RWPE2 (cell line): ENCODE measurements at regions not wholly inside any gene's neighbourhood (a gene's known extent, or its start where the extent isn't known, plus 50 kb on each side); places are given as distances from the start of the nearest gene placed in this dataset.
"Not testable (repeated sequence)": the region's sequence is repeated elsewhere in the genome, so short reads cannot be mapped to it uniquely, and the experiment has no call there.

Experiments
- ATAC-seq: fragments of 200-7000 bp; cut with Tn5 transposase; 3 replicates; pipeline ENCODE4 v1.9.1; 2021; ENCODE audit warnings: low read depth
- DNase-seq: peaks from one replicate; pipeline ENCODE4 v3.0.0-alpha.2; 2020; ENCODE audit warnings: low spot score
- H3K27ac ChIP-seq: fragments of 450-650 bp; 2 replicates; pipeline ENCODE4 v1.5.1; 2017; ENCODE audit warnings: mild to moderate bottlenecking; ENCODE audit not compliant: poor library complexity, severe bottlenecking
- H3K27me3 ChIP-seq: fragments of 250-450 bp; sonication (Bioruptor Pico); 2 replicates; pipeline ENCODE4 v1.5.1; 2021; ENCODE audit warnings: mild to moderate bottlenecking, moderate library complexity; ENCODE audit not compliant: insufficient read depth, poor library complexity, severe bottlenecking
- H3K36me3 ChIP-seq: fragments of 250-450 bp; sonication (Bioruptor Pico); 2 replicates; pipeline ENCODE4 v1.5.1; 2020; ENCODE audit warnings: low read depth, mild to moderate bottlenecking, moderate library complexity
- H3K4me1 ChIP-seq: fragments of 250-450 bp; sonication (Bioruptor Pico); 2 replicates; pipeline ENCODE4 v1.5.1; 2021; ENCODE audit warnings: mild to moderate bottlenecking, moderate library complexity; ENCODE audit not compliant: insufficient read depth, poor library complexity, severe bottlenecking
- H3K4me3 ChIP-seq: fragments of 250-450 bp; sonication (Bioruptor Pico); 2 replicates; pipeline ENCODE4 v1.5.1; 2021; ENCODE audit warnings: mild to moderate bottlenecking, moderate library complexity; ENCODE audit not compliant: severe bottlenecking
- H3K9me3 ChIP-seq: fragments of 250-450 bp; sonication (Bioruptor Pico); 2 replicates; pipeline ENCODE4 v1.5.1; 2021; ENCODE audit warnings: mild to moderate bottlenecking, moderate library complexity; ENCODE audit not compliant: severe bottlenecking
- CTCF ChIP-seq: fragments of 450-650 bp; IDR thresholded peaks from one replicate; pipeline ENCODE4 v1.5.1; 2017; ENCODE audit warnings: mild to moderate bottlenecking, moderate library complexity; ENCODE audit not compliant: poor library complexity, severe bottlenecking

DNA sequence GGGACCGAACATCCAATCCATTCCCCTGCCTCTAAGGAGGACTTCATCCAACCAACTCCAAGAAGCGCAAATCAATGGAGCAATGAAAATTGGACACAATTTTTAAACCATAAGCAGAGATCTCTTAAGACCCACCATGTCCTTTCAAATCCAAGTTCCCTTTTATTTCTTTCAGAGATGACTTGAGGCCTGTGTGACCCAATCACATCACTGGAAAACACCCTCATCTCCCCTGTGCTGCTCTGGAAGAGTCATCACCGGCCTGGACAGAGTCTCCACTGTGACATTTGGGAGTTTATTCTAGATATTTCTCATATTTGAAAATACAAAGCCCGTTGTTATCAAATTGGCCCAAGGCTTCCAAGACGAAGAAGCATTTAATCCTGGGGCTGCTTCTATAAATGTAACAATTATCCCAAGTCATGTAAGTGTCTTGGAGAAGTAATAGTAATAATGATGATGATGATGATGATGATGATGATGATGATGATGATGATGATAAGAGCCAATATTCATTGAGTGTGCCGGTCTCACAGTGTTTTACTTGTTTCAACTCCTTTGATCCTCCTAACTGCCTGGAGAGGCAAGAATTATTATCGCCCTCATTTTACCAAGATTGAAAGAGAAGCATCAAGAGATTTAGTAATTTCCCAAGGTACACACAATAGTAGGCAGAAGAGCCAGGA is 72.1 kb downstream of the COPRS start:
- no peak overlapping the region for H3K4me3 ChIP-seq
- H3K4me1 ChIP-seq: peaks cover 20% of the 10 kb centered on the region
- no peaks in the 10 kb centered on the region for H3K36me3 ChIP-seq
- no peaks in the 10 kb centered on the region for H3K9me3 ChIP-seq
- no peak for DNase-seq
- no peak for ATAC-seq
- H3K27ac ChIP-seq: peak overlapping the region; percentile 78
- no peak for TF ChIP-seq CTCF
- no peaks in the 10 kb centered on the region for H3K27me3 ChIP-seq

DNA sequence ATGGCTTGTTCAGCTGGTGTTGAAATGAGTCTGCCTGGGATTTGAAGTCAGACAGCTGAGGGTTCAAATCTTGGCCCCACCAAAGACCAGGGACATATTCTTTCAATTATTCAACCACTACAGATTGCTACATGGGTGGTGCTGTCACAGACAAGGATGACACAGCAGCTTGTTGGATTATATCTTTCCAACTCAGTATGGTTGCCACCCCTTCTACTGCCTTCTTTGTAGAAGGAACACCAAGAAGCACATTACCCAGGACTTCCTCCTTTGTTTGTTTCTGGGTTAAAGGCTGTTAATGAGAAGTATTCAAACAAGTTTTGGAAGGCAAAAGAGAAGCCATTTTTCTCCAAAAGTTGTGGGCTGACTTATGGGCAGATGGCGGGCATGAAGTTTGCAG is 78.6 kb downstream of the COPRS start:
- DNase-seq (no peak), ATAC-seq (no peak)
- H3K36me3 ChIP-seq: no peaks in the 10 kb centered on the region
- TF ChIP-seq CTCF: no peak
- H3K4me3 ChIP-seq: no peak overlapping the region
- H3K4me1 ChIP-seq: no peaks in the 10 kb centered on the region
- no peaks in the 10 kb centered on the region for H3K27me3 ChIP-seq
- H3K27ac ChIP-seq: no peak overlapping the region
- H3K9me3 ChIP-seq: no peaks in the 10 kb centered on the region

- H3K27ac ChIP-seq: no peak overlapping the region
- H3K9me3 ChIP-seq: no peaks in the 10 kb centered on the region
- no peak for TF ChIP-seq CTCF
- no peak overlapping the region for H3K4me3 ChIP-seq
- H3K4me1 ChIP-seq: no peaks in the 10 kb centered on the region
- no peaks in the 10 kb centered on the region for H3K27me3 ChIP-seq
- ATAC-seq: no peak
- no peaks in the 10 kb centered on the region for H3K36me3 ChIP-seq
- no peak for DNase-seq
Observed at GRCh38 chr17:31778523-31778922, 80.5 kb downstream of the COPRS start.

DNA sequence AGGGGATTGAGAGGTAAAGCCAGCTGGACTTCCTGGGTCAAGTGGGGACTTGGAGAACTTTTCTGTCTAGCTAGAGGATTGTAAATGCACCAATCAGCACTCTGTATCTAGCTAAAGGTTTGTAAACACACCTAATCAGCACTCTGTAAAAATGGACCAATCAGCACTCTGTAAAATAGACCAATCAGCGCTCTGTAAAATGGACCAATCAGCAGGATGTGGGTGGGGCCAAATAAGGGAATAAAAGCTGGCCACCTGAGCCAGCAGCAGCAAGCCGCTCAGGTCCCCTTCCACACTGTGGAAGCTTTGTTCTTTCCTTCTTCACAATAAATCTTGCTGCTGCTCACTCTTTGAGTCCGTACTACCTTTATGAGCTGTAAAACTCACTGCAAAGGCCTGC is 87.7 kb downstream of the COPRS start:
- H3K4me3 ChIP-seq, H3K36me3 ChIP-seq, H3K27me3 ChIP-seq, H3K27ac ChIP-seq, ATAC-seq, DNase-seq, H3K9me3 ChIP-seq, H3K4me1 ChIP-seq: not testable (repeated sequence)

GRCh38 chr17:31770501-31770900 is 88.5 kb downstream of the COPRS start:
- not testable (repeated sequence) for ATAC-seq, H3K27me3 ChIP-seq, H3K4me1 ChIP-seq, H3K4me3 ChIP-seq, H3K36me3 ChIP-seq, H3K27ac ChIP-seq, DNase-seq, H3K9me3 ChIP-seq

GRCh38 chr17:31761836-31762510 is 97.1 kb downstream of the COPRS start:
- not testable (repeated sequence) for H3K4me1 ChIP-seq, H3K9me3 ChIP-seq, ATAC-seq, H3K27ac ChIP-seq, H3K36me3 ChIP-seq, H3K27me3 ChIP-seq, H3K4me3 ChIP-seq, DNase-seq
